Breast epithelium (tissue), 4 donors: ENCODE measurements at regions not wholly inside any gene's neighbourhood (a gene's known extent, or its start where the extent isn't known, plus 50 kb on each side); places are given as distances from the start of the nearest gene placed in this dataset.

ENCODE experiments used
- DNase-seq, 2 donors: peaks; one replicate each; pipeline ENCODE4 v3.0.0-alpha.2; 2019; ENCODE audit warnings: low spot score in 2 of 2
- H3K27ac ChIP-seq, 2 donors: fragments of 200-600 bp; sonication (generic) in 1 of 2; one replicate each; pipeline ENCODE4 v1.5.1; 2016 to 2019; ENCODE audit warnings: mild to moderate bottlenecking in 1 of 2
- H3K27me3 ChIP-seq, 2 donors: fragments of 200-600 bp; sonication (generic) in 1 of 2; one replicate each; pipeline versions ENCODE4 v1.5.1 to v1.6.0; 2017 to 2019; ENCODE audit warnings: control low read depth in 1 of 2, mild to moderate bottlenecking in 1 of 2
- H3K36me3 ChIP-seq: fragments of 200-600 bp; one replicate; pipeline ENCODE4 v1.5.1; 2019
- H3K4me1 ChIP-seq, 2 donors: fragments of 200-600 bp; sonication (generic); one replicate each; pipeline ENCODE4 v1.5.1; 2016 to 2019; ENCODE audit warnings: control low read depth in 1 of 2
- H3K4me3 ChIP-seq, 3 donors: fragments of 200-600 bp; sonication (generic); 1 replicate in 2 of 3; 2 replicates in 1 of 3; pipeline ENCODE4 v1.5.1; 2016 to 2019; ENCODE audit warnings: mild to moderate bottlenecking in 3 of 3, moderate library complexity in 2 of 3
- H3K9me3 ChIP-seq, 2 donors: fragments of 200-600 bp; sonication (generic) in 1 of 2; one replicate each; pipeline ENCODE4 v1.5.1; 2016 to 2019; ENCODE audit warnings: control low read depth in 1 of 2
- CTCF ChIP-seq, 3 donors: fragments of 450-650 bp; IDR thresholded peaks; one replicate each; pipeline ENCODE4 v1.5.1; 2016 to 2017; ENCODE audit warnings: antibody characterized with exemption in 3 of 3, mild to moderate bottlenecking in 3 of 3, moderate library complexity in 3 of 3
- POLR2A ChIP-seq: fragments of 450-650 bp; IDR thresholded peaks from one replicate; pipeline ENCODE4 v1.6.1; 2016; ENCODE audit warnings: antibody characterized with exemption, mild to moderate bottlenecking, moderate library complexity
- POLR2AphosphoS5 ChIP-seq, 3 donors: sonication (generic); formaldehyde crosslinking; IDR thresholded peaks; one replicate each; pipeline ENCODE4 v1.6.1; 2017; ENCODE audit warnings: antibody characterized with exemption in 3 of 3
- intact Hi-C: fragments of 100-400 bp; cut with DNase I; formaldehyde crosslinking; loops from one replicate; pipeline ENCODE4 v1.15.1; 2023; ENCODE audit warnings: low total_unique reads

GRCh38 chr21:28642891-28643290 is 349.8 kb downstream of the LTN1 start:
- no peaks in the 10 kb centered on the region for H3K4me1 ChIP-seq
- H3K9me3 ChIP-seq, result no peaks in the 10 kb centered on the region
- TF ChIP-seq POLR2AphosphoS5 (IDR thresholded peaks at IDR 0.05) (no peak), CTCF (IDR thresholded peaks at IDR 0.05) (no peak), POLR2A (no peak)
- no peaks in the 10 kb centered on the region for H3K27me3 ChIP-seq
- DNase-seq, result no peak
- no peak overlapping the region for H3K4me3 ChIP-seq
- H3K27ac ChIP-seq, result no peak overlapping the region
- H3K36me3 ChIP-seq, result no peaks in the 10 kb centered on the region
- intact Hi-C loops, result no loop called here

- no peak for TF ChIP-seq POLR2AphosphoS5 (IDR thresholded peaks at IDR 0.05)
- H3K9me3 ChIP-seq, result no peaks in the 10 kb centered on the region
- DNase-seq, result no peak
- no peak overlapping the region for H3K27ac ChIP-seq
- H3K4me1 ChIP-seq, result no peaks in the 10 kb centered on the region
- no peaks in the 10 kb centered on the region for H3K27me3 ChIP-seq
- H3K36me3 ChIP-seq, result no peaks in the 10 kb centered on the region
- H3K4me3 ChIP-seq, result no peak overlapping the region
- intact Hi-C loops, result no loop called here
These were observed 350.9 kb downstream of the LTN1 start for GRCh38 chr21:28641731-28642130.

- H3K27ac ChIP-seq, result peak overlapping the region; percentile 23 to 58
- H3K9me3 ChIP-seq, result no peaks in the 10 kb centered on the region
- intact Hi-C loops, result no loop called here
These were observed 352.4 kb downstream of the LTN1 start for GRCh38 chr21:28640326-28640725.

GRCh38 chr21:28639737-28640136 is 352.9 kb downstream of the LTN1 start:
- H3K27ac ChIP-seq, result peak overlapping the region; percentile 23 to 58
- TF ChIP-seq POLR2AphosphoS5 (IDR thresholded peaks at IDR 0.05) (no peak), POLR2A (no peak), CTCF (IDR thresholded peaks at IDR 0.05) (no peak)
- intact Hi-C loops, result no loop called here
- H3K36me3 ChIP-seq, result no peaks in the 10 kb centered on the region
- no peaks in the 10 kb centered on the region for H3K9me3 ChIP-seq
- no peaks in the 10 kb centered on the region for H3K27me3 ChIP-seq
- H3K4me3 ChIP-seq, result no peak overlapping the region
- DNase-seq, result no peak
- H3K4me1 ChIP-seq, result no peaks in the 10 kb centered on the region

More at GRCh38 chr21:28640326-28640725, 352.4 kb downstream of the LTN1 start:
- DNase-seq, result no peak
- Histone ChIP-seq H3K4me1 (no peaks in the 10 kb centered on the region), H3K36me3 (no peaks in the 10 kb centered on the region), H3K4me3 (no peak overlapping the region), H3K27me3 (no peaks in the 10 kb centered on the region)
- TF ChIP-seq CTCF (IDR thresholded peaks at IDR 0.05), result no peak

GRCh38 chr21:28636752-28637691 is 355.7 kb downstream of the LTN1 start:
- Histone ChIP-seq H3K27ac (peak overlapping the region in 1 of 2 donors; percentile 6), H3K27me3 (no peaks in the 10 kb centered on the region), H3K9me3 (no peaks in the 10 kb centered on the region), H3K36me3 (no peaks in the 10 kb centered on the region), H3K4me3 (no peak overlapping the region), H3K4me1 (no peaks in the 10 kb centered on the region)
- intact Hi-C loops, result no loop called here
- no peak for DNase-seq
- TF ChIP-seq CTCF (IDR thresholded peaks at IDR 0.05) (no peak), POLR2A (no peak), POLR2AphosphoS5 (IDR thresholded peaks at IDR 0.05) (no peak)
